ENCODE measurements at regions not wholly inside any gene's neighbourhood (a gene's known extent, or its start where the extent isn't known, plus 50 kb on each side); places are given as distances from the start of the nearest gene placed in this dataset.

DNA sequence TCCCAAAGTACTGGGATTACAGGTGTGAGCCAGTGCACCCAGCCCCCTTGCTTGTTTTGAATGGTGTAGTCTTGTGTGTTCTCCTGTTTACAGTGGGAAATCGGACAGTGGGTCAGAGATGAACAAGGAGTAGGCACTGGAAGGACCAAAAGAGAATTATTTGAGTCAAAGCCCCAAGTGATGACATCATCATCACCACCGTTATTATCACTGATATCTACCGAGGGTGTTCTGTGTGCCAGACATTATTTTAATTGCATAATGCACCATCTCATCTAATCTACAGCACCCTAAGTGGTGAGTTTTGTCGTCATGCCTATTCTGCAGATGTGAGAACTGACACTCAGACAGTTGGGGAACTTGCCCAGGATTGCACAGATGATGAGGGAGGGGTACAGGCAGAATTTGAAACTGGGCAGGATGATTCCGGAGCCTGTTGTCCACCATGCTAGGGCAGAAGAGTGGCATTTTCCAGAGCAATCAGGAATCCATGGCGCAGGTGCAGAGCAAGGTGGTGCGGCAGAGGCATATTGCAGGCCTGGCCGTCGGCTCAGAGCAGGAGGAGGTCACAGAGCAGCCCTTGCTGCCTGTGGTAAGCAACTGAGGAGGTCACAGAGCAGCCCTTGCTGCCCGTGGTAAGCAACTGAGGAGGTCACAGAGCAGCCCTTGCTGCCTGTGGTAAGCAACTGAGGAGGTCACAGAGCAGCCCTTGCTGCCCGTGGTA is 137.0 kb upstream of the HDAC4 start:
- DNase-seq (ENCODE audit: low read depth, low spot score): no peak

DNA sequence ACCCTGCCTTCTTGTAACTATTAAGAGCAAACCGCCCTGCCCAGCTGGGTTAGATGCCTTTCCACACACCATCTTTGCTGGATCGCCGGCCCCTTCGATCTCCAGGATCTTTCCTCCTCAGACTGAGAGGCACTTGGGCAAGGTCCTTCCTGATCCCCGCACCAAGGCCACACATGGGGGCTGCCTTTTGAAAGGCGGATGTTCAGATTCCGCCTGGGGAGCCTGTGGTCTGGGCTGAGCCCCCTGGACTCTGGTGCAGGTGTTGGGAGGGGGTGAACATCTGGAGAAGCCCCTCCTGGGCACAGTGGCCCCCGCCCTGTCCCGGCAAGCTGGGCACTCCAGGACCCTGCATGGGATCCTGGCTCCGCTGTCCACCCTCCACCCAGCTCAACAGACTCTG is 135.4 kb upstream of the HDAC4 start:
- DNase-seq (ENCODE audit: low read depth, low spot score): no peak

DNA sequence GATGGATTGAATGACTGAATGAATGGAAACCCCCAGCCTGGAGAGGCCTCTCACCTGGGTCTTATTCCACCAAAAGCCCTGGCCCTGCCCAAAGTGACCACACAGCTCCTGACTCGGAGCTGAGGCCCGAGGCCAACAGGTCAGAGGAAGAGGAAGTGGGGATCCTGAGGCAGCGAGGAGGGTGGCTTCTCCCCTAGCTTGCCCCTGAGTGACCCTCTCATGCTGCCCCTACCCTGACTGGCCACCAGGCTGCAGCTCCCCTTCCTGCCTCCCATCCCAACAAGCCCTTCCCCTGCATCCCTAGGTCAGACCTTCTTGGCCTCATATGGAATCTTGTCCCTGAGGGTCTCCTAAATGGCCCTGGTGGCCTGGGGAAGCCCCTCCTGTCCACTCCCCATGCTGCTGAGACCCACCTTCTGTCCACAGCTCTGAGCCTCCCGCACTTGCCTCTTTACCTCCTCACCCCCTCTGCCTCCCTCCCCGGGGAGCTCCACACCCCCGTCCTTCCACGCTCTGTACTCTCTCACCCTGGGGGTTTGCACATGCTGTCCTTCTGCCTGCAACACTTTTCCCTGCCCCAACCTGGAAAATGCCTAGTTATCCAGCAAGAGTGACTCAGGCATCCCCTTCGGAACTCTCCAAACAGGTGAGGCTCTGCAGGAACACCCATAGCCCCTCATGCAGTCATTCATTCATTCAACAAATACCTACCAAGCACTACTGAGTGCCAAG is 134.8 kb upstream of the HDAC4 start:
- DNase-seq (ENCODE audit: low read depth, low spot score): no peak

DNA sequence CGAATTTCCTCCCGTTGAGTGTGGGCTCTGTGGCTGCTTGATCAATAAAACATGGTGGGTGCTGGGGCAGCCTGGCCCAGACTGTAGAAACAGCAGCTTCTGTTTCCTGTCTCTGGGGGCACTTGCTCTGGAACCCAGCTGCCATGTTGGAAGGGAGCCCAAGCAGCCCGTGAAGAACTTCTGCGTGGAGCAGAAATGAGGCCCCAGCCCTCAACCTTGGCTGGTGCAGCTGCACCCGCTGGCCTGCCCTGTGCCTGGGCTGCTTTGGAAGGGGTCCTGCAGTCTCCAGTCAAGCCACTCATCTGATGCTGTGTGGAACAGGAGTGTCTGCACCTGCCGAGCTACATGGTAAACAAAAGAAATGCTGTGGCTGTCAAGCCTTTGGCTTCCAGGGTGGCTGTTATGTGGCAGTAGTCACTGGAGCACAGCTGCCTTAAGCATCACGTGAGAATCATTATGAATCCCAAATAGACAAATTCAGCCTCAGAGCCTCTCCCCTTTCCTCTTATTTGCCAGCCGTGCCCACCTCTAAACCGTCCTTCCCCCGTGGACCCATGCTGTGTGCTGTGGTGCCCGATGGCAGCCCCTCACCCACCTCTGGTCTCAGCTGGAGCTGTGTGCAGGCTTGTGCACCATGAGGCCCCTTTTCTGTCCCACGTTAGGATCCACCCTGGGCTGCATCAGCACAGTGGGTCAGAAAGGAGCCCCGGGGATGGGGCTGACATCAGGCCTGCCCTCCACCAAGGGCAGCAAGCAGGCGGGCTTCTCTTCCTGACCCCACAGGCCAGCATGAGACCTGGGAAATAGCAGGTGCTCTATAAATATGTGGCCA is 134.0 kb upstream of the HDAC4 start:
- DNase-seq (ENCODE audit: low read depth, low spot score): no peak

DNA sequence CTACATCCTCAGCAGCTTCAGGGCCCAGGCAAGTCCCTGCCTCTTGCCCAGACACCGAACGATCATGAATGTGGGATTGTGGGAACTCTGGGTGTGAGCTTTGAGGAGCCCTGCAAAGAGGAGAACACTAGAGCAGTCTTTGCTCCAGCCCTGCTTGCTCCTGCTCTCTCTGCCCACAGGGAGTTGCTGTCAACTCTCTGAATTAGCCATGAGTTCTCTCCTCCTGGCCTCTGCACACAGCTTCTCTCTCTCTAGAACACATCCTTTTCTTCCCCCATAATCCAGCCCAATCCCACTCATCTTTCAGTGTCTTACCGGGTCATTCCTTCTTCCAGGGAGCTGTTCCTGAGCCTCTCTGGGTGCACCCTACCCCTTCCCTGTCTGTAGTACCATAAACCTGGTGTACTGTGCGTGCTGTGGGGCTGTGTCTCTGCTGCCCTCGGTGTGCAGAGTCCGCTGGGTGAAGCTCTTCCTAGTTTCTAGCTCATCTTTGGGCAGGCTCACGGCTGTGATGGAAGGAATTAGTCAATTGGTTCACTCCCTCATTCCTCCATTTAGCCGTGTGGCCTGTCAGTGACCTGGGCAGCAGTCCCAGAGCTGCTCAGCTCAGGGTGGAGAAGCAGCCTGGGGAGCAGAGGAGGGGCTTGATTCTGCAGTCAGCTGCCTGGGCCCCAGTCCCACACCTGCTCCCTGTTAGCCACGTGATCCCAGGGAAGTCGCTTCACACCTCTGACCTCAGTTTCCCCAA is 132.9 kb upstream of the HDAC4 start:
- no peak for DNase-seq (ENCODE audit: low read depth, low spot score)

GRCh38 chr2:239532859-239533258 is 132.0 kb upstream of the HDAC4 start:
- no peak for DNase-seq (ENCODE audit: low read depth, low spot score)

GRCh38 chr2:239532250-239532649 is 131.4 kb upstream of the HDAC4 start:
- DNase-seq (ENCODE audit: low read depth, low spot score): no peak

GRCh38 chr2:239531456-239532241 is 130.8 kb upstream of the HDAC4 start:
- peak; percentile 45 for DNase-seq (ENCODE audit: low read depth, low spot score)

- DNase-seq (ENCODE audit: low read depth, low spot score): no peak
Measured at GRCh38 chr2:239530749-239531316, 130.0 kb upstream of the HDAC4 start.

DNA sequence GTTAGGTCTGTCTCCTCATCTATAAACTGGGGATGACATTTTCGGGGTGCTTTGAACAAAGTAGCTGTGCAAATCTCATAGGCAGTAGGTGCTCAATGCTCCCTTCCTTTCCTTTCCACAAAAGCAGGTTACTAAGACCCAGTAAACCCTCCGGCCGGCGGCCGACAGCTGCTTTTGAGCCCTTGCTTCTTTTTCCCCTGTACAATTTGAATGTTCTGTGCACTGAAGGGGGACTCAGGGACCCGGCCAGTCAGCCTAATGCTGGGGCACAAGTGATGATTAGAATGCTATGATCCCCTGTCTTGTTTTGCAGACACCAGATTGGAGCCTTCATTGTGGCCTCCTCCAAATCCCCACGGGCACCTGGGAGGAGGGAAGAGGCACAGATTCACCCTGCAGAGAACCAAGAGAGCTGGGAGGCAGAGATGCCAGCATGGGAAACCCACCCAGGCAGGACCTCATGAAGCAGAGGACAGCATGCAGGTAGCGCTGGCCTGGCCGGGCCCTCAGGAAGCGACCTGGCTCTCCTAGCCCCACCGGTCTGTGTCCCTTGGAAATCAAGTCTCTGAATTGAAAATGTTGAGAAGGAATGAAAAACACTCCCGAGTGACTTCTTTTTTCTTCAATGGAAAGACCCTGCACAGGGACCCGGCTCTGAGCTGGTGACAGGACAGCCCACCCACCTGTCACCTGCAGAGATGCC is 128.6 kb upstream of the HDAC4 start:
- DNase-seq (ENCODE audit: low read depth, low spot score): no peak

DNA sequence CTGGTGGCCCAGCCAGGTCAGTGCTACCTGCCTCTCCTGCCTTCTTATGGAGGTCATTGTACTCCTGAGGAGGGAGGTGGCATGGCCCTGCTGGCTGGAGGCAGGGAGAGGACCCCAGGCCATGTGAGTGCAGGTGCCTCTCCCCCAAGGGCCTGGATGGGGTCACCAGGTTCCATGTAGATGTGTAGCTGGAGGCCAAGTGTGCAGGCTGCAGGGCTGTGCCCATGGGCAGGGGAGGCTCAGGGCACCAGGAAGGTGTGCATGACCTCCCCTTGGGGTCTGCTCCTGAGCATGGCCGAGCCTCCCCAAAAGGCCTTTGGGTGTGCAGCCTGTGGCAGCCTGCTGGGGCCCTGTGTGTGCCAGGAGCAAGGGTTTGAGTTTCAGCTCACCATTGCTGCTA is 128.1 kb upstream of the HDAC4 start:
- DNase-seq (ENCODE audit: low read depth, low spot score): no peak

GRCh38 chr2:239528146-239528545 is 127.3 kb upstream of the HDAC4 start:
- DNase-seq (ENCODE audit: low read depth, low spot score): no peak

DNA sequence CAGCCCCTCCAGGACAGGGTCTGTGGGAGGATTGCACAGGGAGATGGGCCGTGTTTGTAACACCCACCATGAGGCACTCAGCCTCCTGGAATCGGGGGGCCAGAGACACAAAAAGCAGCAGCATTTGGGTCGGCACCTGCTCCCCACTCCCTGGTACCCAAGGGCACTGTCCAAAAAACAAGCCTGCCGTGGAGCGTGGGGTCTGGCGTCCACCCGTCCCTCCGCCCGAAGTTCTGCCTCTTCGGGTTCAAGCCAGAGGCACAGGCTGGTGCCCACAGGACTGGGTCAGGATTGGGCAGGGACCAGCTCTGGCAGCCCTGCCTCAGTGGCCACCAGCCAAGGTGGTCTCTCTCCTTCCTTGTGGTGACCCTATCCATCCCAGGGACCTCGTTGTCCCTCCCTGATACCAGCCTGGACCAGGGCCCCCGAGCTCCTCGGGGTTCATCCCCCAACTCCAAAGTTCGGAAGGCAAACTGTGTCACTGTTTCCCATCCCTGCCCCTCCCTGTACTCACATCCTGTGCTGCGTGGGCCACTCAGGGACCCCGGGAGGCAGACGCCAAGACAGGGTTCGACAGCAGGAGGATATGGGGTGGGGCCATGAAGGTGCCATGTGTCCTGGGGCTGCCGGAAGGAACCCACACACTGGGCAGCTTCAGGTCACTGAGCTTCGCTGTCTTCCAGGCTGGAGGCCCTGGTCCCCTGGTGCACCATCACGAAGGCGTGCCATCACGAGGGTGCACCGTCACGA is 126.0 kb upstream of the HDAC4 start:
- DNase-seq (ENCODE audit: low read depth, low spot score): no peak

DNA sequence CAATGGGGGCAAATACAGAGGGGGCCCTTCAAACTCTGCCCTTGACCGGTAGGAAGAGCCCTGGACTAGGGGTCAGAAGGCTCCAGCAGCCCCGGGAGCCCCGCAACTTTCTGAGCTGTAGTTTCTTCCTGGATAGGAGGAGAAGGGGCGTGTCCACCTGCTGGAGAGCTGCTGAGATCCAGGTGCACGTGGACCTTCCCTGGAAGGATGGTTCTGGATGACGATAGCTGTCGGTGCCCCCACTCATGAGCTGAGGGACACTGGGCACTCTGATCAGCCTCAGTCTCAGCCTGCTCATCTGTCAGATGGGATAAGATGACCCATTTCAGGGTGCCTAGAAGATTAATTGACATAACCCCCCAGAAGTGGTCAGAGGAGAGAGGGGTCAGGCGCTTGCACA is 125.2 kb upstream of the HDAC4 start:
- DNase-seq (ENCODE audit: low read depth, low spot score): no peak

DNA sequence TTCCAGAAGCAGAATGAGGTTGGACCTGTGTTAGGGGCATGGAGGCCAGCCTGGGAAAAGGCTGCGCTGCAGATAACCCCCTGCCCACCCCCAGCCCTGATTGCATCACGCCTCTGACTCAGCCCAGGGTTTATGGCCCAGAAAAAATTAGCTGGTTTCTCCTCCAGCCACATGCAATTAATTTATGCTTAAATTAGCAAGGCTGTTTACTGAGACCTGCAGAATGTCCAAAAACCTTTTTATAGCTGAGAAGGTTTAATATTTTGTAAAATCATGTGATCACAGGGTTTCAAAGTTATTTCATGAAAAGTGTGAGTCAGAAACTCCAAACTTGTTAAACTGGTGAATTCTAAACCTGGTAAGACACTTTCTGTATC is 123.1 kb upstream of the HDAC4 start:
- peak; percentile 20 for DNase-seq (ENCODE audit: low read depth, low spot score)

DNA sequence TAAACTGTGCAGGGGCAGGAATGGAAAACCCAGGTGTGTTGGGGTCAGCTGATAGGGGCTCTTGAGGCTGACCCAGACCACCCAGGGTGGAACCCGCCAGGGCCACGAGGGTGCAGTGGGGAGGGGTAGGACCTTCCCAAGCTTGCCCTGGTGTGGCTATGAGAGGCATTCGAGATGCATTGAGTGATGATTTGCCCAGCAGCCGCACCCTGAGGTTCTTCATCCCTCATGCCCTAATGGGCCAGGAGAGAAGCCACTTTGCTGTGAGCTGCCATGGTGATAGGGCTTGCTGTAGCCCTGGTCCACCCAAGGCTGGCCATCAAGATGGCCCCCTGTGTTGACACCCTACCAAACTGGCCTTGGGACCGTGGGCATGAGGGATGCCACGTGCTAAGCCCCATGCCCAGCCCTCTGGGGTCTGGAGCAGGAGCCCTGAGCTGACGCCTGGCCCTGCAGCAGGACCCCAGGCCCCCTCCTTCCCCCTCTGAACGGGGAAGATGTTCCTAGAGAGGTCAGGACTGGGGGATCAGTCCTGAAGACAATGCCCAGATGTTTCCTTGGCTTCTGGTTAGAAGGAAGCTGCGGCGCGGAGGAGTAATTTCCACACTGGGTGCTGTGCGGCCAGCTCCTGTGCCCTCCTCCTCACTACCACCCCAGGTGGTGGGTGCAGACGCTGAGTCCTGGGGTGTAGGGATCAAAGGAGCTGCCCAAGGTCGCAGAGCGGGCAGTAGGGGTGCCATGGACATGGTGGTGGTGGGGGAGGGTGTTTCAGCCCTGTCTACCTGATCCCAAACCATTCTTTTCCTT is 122.5 kb upstream of the HDAC4 start:
- no peak for DNase-seq (ENCODE audit: low read depth, low spot score)

GRCh38 chr2:239522740-239523119 is 121.9 kb upstream of the HDAC4 start:
- no peak for DNase-seq (ENCODE audit: low read depth, low spot score)

DNA sequence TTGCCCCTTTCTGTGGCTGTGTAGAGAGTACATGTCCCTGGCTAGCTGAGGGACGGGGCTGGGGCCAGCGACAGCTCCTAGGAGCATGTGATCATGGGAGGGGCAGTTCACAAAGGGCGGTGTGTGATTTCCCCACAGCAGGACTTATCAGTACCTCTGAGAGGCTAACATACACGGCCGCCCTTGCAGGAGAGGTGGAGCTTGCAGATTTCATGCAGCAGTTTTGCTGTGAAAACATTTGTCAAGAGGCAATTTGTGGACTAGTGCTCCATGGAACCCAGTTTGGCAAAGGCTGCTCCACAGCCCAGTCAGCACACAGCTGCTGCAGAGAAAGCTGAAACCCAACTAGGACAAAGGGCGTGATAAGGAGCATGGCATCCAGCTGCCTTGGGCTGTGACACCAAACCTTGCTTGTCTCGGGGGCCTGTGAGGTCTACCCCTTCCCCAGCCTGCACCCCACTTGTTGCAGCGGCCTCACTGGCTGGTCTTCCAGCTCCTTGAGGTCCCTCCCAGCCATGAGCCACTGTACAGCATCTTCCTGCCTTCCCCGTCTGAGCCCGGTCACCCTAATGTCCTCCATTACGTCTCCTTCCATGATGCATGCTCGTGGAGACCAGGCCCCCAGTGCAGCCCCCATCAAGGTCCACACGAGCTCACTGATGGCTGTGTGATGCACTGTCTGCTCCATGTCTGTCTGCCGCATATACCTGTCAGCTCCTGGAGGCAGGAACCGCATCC is 121.4 kb upstream of the HDAC4 start:
- DNase-seq (ENCODE audit: low read depth, low spot score): no peak

All from ELF-1 (cell line).